Neural cell (in vitro differentiated cells): ENCODE measurements at regions not wholly inside any gene's neighbourhood (a gene's known extent, or its start where the extent isn't known, plus 50 kb on each side); places are given as distances from the start of the nearest gene placed in this dataset.

Experiments used
- H2AFZ ChIP-seq: fragments of 200-600, 300-800 bp; sonication (generic), shearing (Covaris generic); 2 replicates; pipeline ENCODE4 v1.6.0; 2014; ENCODE audit warnings: low read depth, mild to moderate bottlenecking, antibody characterized with exemption, low read length, moderate library complexity
- H3F3A ChIP-seq: fragments of 200-600 bp; shearing (Covaris generic); 2 replicates; pipeline ENCODE4 v1.6.1; 2016; ENCODE audit warnings: mild to moderate bottlenecking, moderate library complexity, mixed read lengths, antibody characterized with exemption, low read length; ENCODE audit not compliant: insufficient read depth, poor library complexity, severe bottlenecking
- H3K27ac ChIP-seq: fragments of 200-600, 300-800 bp; sonication (generic), shearing (Covaris generic); 2 replicates; pipeline ENCODE4 v1.5.1; 2014; ENCODE audit warnings: mild to moderate bottlenecking, low read length, moderate library complexity
- H3K27me3 ChIP-seq: fragments of 300-800, 200-600 bp; sonication (generic), shearing (Covaris generic); 2 replicates; pipeline ENCODE4 v1.6.0; 2014; ENCODE audit warnings: mild to moderate bottlenecking, low read depth, low read length, moderate library complexity; ENCODE audit not compliant: insufficient read depth
- H3K36me3 ChIP-seq: fragments of 300-800, 200-600 bp; sonication (generic), shearing (Covaris generic); 2 replicates; pipeline ENCODE4 v1.5.1; 2014; ENCODE audit warnings: mild to moderate bottlenecking, antibody characterized with exemption, low read length, moderate library complexity; ENCODE audit not compliant: insufficient read depth
- H3K4me2 ChIP-seq: fragments of 300-800, 200-600 bp; sonication (generic), shearing (Covaris generic); 2 replicates; pipeline ENCODE4 v1.6.0; 2014; ENCODE audit warnings: mild to moderate bottlenecking, low read length
- H3K4me3 ChIP-seq: fragments of 300-800, 200-600 bp; sonication (generic), shearing (Covaris generic); 2 replicates; pipeline ENCODE4 v1.5.1; 2014; ENCODE audit warnings: mild to moderate bottlenecking, low read length, moderate library complexity
- H3K79me2 ChIP-seq: fragments of 200-600 bp; shearing (Covaris generic); replicated peaks from 2 replicates; pipeline ENCODE4 v1.6.0; 2014; ENCODE audit warnings: mild to moderate bottlenecking, low read length, moderate library complexity; ENCODE audit not compliant: insufficient read depth
- H3K9ac ChIP-seq: fragments of 300-800, 200-600 bp; sonication (generic), shearing (Covaris generic); 2 replicates; pipeline ENCODE4 v1.6.1; 2016; ENCODE audit warnings: mild to moderate bottlenecking, low read length, mixed read lengths
- H3K9me2 ChIP-seq: fragments of 200-600 bp; shearing (Covaris generic); 2 replicates; pipeline ENCODE4 v1.6.1; 2016; ENCODE audit warnings: mild to moderate bottlenecking, low read length, mixed read lengths; ENCODE audit not compliant: insufficient read depth
- H3K9me3 ChIP-seq: fragments of 200-600, 300-800 bp; sonication (generic), shearing (Covaris generic); 2 replicates; pipeline ENCODE4 v1.6.1; 2016; ENCODE audit warnings: mild to moderate bottlenecking, mixed run types, low read length, moderate library complexity, mixed read lengths
- H4K20me1 ChIP-seq: fragments of 200-600 bp; shearing (Covaris generic); 2 replicates; pipeline ENCODE4 v1.6.1; 2016; ENCODE audit warnings: mild to moderate bottlenecking, mixed run types; ENCODE audit not compliant: insufficient read depth
- CTCF ChIP-seq: fragments of 450-650 bp; IDR thresholded peaks from 2 replicates; pipeline ENCODE4 v1.5.1; 2014; ENCODE audit warnings: antibody characterized with exemption, mild to moderate bottlenecking, moderate library complexity; ENCODE audit not compliant: poor library complexity, severe bottlenecking
- EP300 ChIP-seq: fragments of 450-650 bp; conservative IDR thresholded peaks from 2 replicates; pipeline ENCODE4 v1.6.1; 2014; ENCODE audit warnings: antibody characterized with exemption, mild to moderate bottlenecking, moderate library complexity; ENCODE audit not compliant: poor library complexity, severe bottlenecking
- EZH2 ChIP-seq: fragments of 200-600, 300-800 bp; shearing (Covaris generic), sonication (generic); IDR thresholded peaks from 2 replicates; pipeline ENCODE4 v1.6.1; 2014; ENCODE audit warnings: antibody characterized with exemption, low read length, borderline replicate concordance, mild to moderate bottlenecking; ENCODE audit not compliant: insufficient read depth, poor library complexity, severe bottlenecking
- MXI1 ChIP-seq: fragments of 450-650 bp; conservative IDR thresholded peaks from 2 replicates; pipeline ENCODE4 v1.6.1; 2014; ENCODE audit warnings: antibody characterized with exemption, mild to moderate bottlenecking; ENCODE audit not compliant: poor library complexity, severe bottlenecking
- POLR2AphosphoS5 ChIP-seq: IDR thresholded peaks from 2 replicates; pipeline ENCODE4 v1.6.1; 2012
- RAD21 ChIP-seq: fragments of 450-650 bp; conservative IDR thresholded peaks from 2 replicates; pipeline ENCODE4 v1.6.1; 2014; ENCODE audit warnings: antibody characterized with exemption, mild to moderate bottlenecking, moderate library complexity
- REST ChIP-seq: IDR thresholded peaks from 2 replicates; pipeline ENCODE4 v1.6.1; 2012; ENCODE audit warnings: borderline replicate concordance
- SMC3 ChIP-seq: fragments of 450-650 bp; conservative IDR thresholded peaks from 2 replicates; pipeline ENCODE4 v1.6.1; 2014; ENCODE audit warnings: antibody characterized with exemption, mild to moderate bottlenecking, moderate library complexity; ENCODE audit not compliant: poor library complexity
- TAF1 ChIP-seq: IDR thresholded peaks from 2 replicates; pipeline ENCODE4 v1.6.1; 2012; ENCODE audit warnings: low read depth

DNA sequence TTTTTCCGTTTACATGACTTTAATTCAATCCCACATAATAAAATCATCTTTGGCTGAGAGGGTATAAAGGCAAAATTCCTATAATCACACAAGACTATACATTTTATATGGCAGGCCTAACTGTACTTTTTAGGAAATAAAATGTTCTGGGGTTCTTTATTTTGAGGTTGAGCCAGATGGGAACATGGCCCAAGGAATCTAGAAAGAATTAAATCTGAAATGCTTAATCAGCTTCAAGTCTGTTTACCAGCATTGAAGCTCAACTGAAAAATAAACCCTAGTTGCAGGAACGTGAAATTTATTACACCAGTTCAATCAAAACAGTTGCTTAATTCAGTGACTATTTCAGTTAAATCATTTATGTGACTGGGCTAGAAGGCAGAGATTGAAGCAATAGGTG lies 191.0 kb upstream of the BTG1 start:
- no peaks in the 10 kb centered on the region for H3K27me3 ChIP-seq
- no peak overlapping the region for H3K9ac ChIP-seq
- no peaks in the 10 kb centered on the region for H3K9me2 ChIP-seq
- no peak overlapping the region for H3K27ac ChIP-seq
- no peak overlapping the region for H2AFZ ChIP-seq
- H3K4me2 ChIP-seq = no peak overlapping the region
- H3F3A ChIP-seq = no peaks in the 10 kb centered on the region
- H3K79me2 ChIP-seq = no peaks in the 10 kb centered on the region
- H3K4me3 ChIP-seq = no peak overlapping the region
- TF ChIP-seq REST (no peak), CTCF (no peak), POLR2AphosphoS5 (no peak), MXI1 (no peak), RAD21 (no peak), TAF1 (no peak), EP300 (no peak), SMC3 (no peak), EZH2 (no peak)
- no peaks in the 10 kb centered on the region for H4K20me1 ChIP-seq
- H3K9me3 ChIP-seq = no peaks in the 10 kb centered on the region
- H3K36me3 ChIP-seq = no peaks in the 10 kb centered on the region

DNA sequence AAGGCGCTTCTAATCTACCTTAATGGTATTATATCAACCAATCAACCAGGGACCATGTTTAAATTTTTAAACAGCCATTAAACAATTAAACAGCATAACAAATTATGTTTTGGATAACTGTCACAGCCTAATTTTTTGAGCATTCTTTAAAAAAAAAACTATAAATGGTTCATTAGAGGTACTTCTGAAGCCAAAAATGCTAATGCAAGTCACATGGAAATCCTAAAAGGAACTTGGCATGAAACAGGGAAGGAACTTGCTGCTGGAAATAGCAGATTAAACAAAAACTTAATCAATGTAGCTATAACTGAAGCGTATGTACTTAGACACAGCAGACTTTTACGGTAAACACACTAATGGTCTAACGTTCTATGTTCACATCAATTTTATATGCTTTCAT lies 190.2 kb upstream of the BTG1 start:
- Histone ChIP-seq H3K4me2 (no peak overlapping the region), H3F3A (no peaks in the 10 kb centered on the region), H3K9me2 (no peaks in the 10 kb centered on the region), H3K4me3 (no peak overlapping the region), H3K79me2 (no peaks in the 10 kb centered on the region), H3K27ac (no peak overlapping the region), H2AFZ (no peak overlapping the region), H3K27me3 (no peaks in the 10 kb centered on the region), H3K9ac (no peak overlapping the region), H4K20me1 (no peaks in the 10 kb centered on the region), H3K36me3 (no peaks in the 10 kb centered on the region), H3K9me3 (no peaks in the 10 kb centered on the region)
- TF ChIP-seq SMC3 (no peak), EP300 (no peak), EZH2 (no peak), POLR2AphosphoS5 (no peak), MXI1 (no peak), TAF1 (no peak)
